PC-3 (cell line): ENCODE measurements at regions not wholly inside any gene's neighbourhood (a gene's known extent, or its start where the extent isn't known, plus 50 kb on each side); places are given as distances from the start of the nearest gene placed in this dataset.
"Not testable (repeated sequence)": the region's sequence is repeated elsewhere in the genome, so short reads cannot be mapped to it uniquely, and the experiment has no call there.

Experiments used
- ATAC-seq: fragments of 200-7000 bp; cut with Tn5 transposase; 2 replicates; pipeline ENCODE4 v1.9.1; 2020; ENCODE audit warnings: mild to moderate bottlenecking, moderate library complexity
- BruUV-seq: library from RNA; stranded (reverse); fragments of 400-500 nt; replicated peaks from 2 replicates; lab custom pipeline; 2021; lab: Mats Ljungman, UMichigan
- CTCF ChIA-PET: fragments of 300-600 bp; sonication (Branson Sonifier 250); formaldehyde crosslinking; loops from one replicate; lab custom pipeline; 2022; ENCODE audit warnings: antibody characterized with exemption; lab: Charles Lee
- POLR2A ChIA-PET: fragments of 300-600 bp; sonication (Branson Sonifier 250); formaldehyde crosslinking; loops from one replicate; lab custom pipeline; 2022; ENCODE audit warnings: antibody characterized with exemption; ENCODE audit not compliant: unreplicated experiment; lab: Charles Lee
- DNase-seq: peaks from one replicate; pipeline ENCODE4 v3.0.0-alpha.2; 2015
- H2AFZ ChIP-seq: fragments of 300-600 bp; sonication (generic); 2 replicates; pipeline ENCODE4 v1.6.0; 2016; ENCODE audit warnings: antibody characterized with exemption, low read length
- H3F3A ChIP-seq: fragments of 300-600 bp; sonication (generic); one replicate; pipeline ENCODE4 v1.6.0; 2017; ENCODE audit warnings: antibody characterized with exemption, low read length, control low read depth, mild to moderate bottlenecking; ENCODE audit not compliant: unreplicated experiment
- H3K27ac ChIP-seq: fragments of 300-600 bp; sonication (generic); 2 replicates; pipeline ENCODE4 v1.5.1; 2016; ENCODE audit warnings: mild to moderate bottlenecking, low read length
- H3K27me3 ChIP-seq: fragments of 300-600 bp; sonication (generic); 2 replicates; pipeline ENCODE4 v1.6.1; 2016; ENCODE audit warnings: low read length, mixed read lengths
- H3K36me3 ChIP-seq: fragments of 300-600 bp; sonication (generic); 2 replicates; pipeline ENCODE4 v1.6.1; 2016; ENCODE audit warnings: low read depth, mixed run types, low read length, mixed read lengths
- H3K4me1 ChIP-seq: fragments of 300-600 bp; sonication (generic); 2 replicates; pipeline ENCODE4 v1.5.1; 2016; ENCODE audit warnings: low read length; ENCODE audit not compliant: insufficient read depth
- H3K4me2 ChIP-seq: fragments of 300-600 bp; sonication (generic); 2 replicates; pipeline ENCODE4 v1.6.0; 2016; ENCODE audit warnings: low read length
- H3K4me3 ChIP-seq: fragments of 300-600 bp; sonication (generic); 2 replicates; pipeline ENCODE4 v1.5.1; 2016; ENCODE audit warnings: mild to moderate bottlenecking, low read length, mixed read lengths
- H3K79me2 ChIP-seq: fragments of 300-600 bp; sonication (generic); 2 replicates; pipeline ENCODE4 v1.6.1; 2017; ENCODE audit warnings: low read length, mixed read lengths
- H3K9ac ChIP-seq: fragments of 300-600 bp; sonication (generic); 2 replicates; pipeline ENCODE4 v1.6.0; 2016; ENCODE audit warnings: mild to moderate bottlenecking, low read length
- H3K9me2 ChIP-seq: fragments of 300-600 bp; sonication (generic); replicated peaks from 2 replicates; pipeline ENCODE4 v1.6.1; 2016; ENCODE audit warnings: mixed run types, low read length, mixed read lengths
- H3K9me3 ChIP-seq: fragments of 300-600 bp; sonication (generic); 2 replicates; pipeline ENCODE4 v1.6.1; 2016; ENCODE audit warnings: low read length, mixed read lengths
- H4K20me1 ChIP-seq: fragments of 300-600 bp; sonication (generic); 2 replicates; pipeline ENCODE4 v1.6.1; 2016; ENCODE audit warnings: low read length, mixed read lengths
- EZH2 ChIP-seq: fragments of 300-600 bp; sonication (generic); IDR thresholded peaks from one replicate; pipeline ENCODE4 v1.6.1; 2017; ENCODE audit warnings: antibody characterized with exemption, mild to moderate bottlenecking, low read length; ENCODE audit not compliant: unreplicated experiment
- EZH2phosphoT487 ChIP-seq: fragments of 300-600 bp; sonication (generic); IDR thresholded peaks from 2 replicates; pipeline ENCODE4 v1.6.1; 2018; ENCODE audit warnings: mild to moderate bottlenecking, antibody characterized with exemption, low read length, borderline replicate concordance
- intact Hi-C: fragments of 100-400 bp; cut with micrococcal nuclease; formaldehyde crosslinking; loops from 2 replicates; pipeline ENCODE4 v1.9.0; 2023
- TF ChIP-seq, protein P1 (sequence below): fragments of 300-600 bp; sonication (generic); conservative IDR thresholded peaks from 2 replicates; pipeline ENCODE4 v1.5.1; 2017; ENCODE audit warnings: antibody characterized with exemption, low read depth, mild to moderate bottlenecking, low read length

- H3K4me3 ChIP-seq: no peak overlapping the region
- peaks cover 44% of the 10 kb centered on the region for H3K27me3 ChIP-seq
- H3K4me2 ChIP-seq: no peak overlapping the region
- intact Hi-C loops: loop anchor here (10.0 kb wide), 1 partner anchor 911 kb away; no protein-coding TSS in a partner anchor
- H3K79me2 ChIP-seq: no peaks in the 10 kb centered on the region
- H3K9me3 ChIP-seq: no peaks in the 10 kb centered on the region
- no peaks in the 10 kb centered on the region for H3K36me3 ChIP-seq
- POLR2A ChIA-PET: no interaction called here
- H3K9ac ChIP-seq: no peak overlapping the region
- H4K20me1 ChIP-seq: no peaks in the 10 kb centered on the region
- H3K4me1 ChIP-seq: peaks cover 4% of the 10 kb centered on the region; the same call in 1 of the 2 replicates
- CTCF ChIA-PET: no interaction called here
- H3K27ac ChIP-seq: no peak overlapping the region
- no peak overlapping the region for H2AFZ ChIP-seq
- no peaks in the 10 kb centered on the region for H3F3A ChIP-seq
- ATAC-seq (no peak), DNase-seq (peak; percentile 28)
- no peaks in the 10 kb centered on the region for H3K9me2 ChIP-seq
- no TSS peak for BruUV-seq
- TF ChIP-seq, protein P1, sequence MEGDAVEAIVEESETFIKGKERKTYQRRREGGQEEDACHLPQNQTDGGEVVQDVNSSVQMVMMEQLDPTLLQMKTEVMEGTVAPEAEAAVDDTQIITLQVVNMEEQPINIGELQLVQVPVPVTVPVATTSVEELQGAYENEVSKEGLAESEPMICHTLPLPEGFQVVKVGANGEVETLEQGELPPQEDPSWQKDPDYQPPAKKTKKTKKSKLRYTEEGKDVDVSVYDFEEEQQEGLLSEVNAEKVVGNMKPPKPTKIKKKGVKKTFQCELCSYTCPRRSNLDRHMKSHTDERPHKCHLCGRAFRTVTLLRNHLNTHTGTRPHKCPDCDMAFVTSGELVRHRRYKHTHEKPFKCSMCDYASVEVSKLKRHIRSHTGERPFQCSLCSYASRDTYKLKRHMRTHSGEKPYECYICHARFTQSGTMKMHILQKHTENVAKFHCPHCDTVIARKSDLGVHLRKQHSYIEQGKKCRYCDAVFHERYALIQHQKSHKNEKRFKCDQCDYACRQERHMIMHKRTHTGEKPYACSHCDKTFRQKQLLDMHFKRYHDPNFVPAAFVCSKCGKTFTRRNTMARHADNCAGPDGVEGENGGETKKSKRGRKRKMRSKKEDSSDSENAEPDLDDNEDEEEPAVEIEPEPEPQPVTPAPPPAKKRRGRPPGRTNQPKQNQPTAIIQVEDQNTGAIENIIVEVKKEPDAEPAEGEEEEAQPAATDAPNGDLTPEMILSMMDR: no peak
Measured at GRCh38 chr2:104945866-104946265, 92.0 kb downstream of the POU3F3 start.

DNA sequence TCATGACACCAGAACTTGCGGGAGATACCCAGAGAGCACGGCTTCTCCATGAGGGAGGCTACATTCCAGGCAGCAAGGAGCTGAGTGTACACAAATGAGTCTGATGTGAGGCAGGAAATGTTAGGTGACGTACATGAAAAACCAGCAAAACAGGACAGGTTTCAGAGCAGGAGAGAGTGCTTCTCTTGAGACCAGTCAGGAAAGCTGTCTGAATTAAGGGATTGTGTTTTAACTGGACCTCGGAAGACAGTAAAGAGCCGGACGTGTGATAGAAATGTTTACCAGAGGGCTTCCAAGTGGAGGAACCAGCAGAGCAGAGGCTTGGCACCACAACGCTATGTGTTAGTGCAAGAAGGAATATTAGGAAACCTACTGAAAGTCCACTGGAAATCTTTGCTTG lies 90.4 kb upstream of the MRPS9 start:
- CTCF ChIA-PET, H4K20me1 ChIP-seq, BruUV-seq: not testable (repeated sequence)

DNA sequence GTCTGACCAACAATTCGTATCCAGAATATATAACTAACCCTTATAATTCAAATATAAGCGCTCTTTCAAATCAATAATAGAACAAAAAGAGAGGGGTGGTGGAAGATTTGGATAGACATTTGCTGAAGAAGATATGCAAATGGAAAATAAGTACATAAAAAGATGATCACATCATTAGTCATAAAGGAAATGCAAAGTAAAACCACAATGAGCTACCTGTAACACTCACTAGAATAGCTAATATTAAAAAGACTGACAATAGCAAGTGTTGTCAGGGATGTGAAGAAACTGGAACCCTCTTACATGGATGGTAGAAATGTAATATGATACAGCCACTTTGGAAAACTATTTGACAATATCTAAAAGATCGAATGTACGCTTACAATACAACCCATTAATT lies 84.9 kb upstream of the MRPS9 start:
- ATAC-seq (peak; percentile 35; the same call in 1 of the 2 replicates), DNase-seq (peak; percentile 53)
- Histone ChIP-seq H3K4me2 (no peak overlapping the region), H2AFZ (no peak overlapping the region), H3K36me3 (no peaks in the 10 kb centered on the region), H3F3A (no peaks in the 10 kb centered on the region), H3K27ac (no peak overlapping the region), H3K79me2 (no peaks in the 10 kb centered on the region), H3K27me3 (peaks cover 24% of the 10 kb centered on the region), H3K4me1 (peaks cover 3% of the 10 kb centered on the region; the same call in 1 of the 2 replicates), H3K9ac (no peak overlapping the region), H3K9me3 (no peaks in the 10 kb centered on the region), H3K4me3 (no peak overlapping the region), H3K9me2 (no peaks in the 10 kb centered on the region), H4K20me1 (no peaks in the 10 kb centered on the region)
- BruUV-seq: no TSS peak
- ChIA-PET POLR2A (no interaction called here), CTCF (no interaction called here)
- TF ChIP-seq EZH2phosphoT487: no peak
- TF ChIP-seq EZH2: no peak
- TF ChIP-seq, protein P1: no peak
- intact Hi-C loops: no loop called here

More for the DNA sequence above, 90.4 kb upstream of the MRPS9 start:
- Histone ChIP-seq H3K27me3 (peaks cover 34% of the 10 kb centered on the region), H3K4me2 (peak overlapping the region; percentile 80), H3K4me3 (peak overlapping the region; percentile 50), H2AFZ (peak overlapping the region; percentile 71)
- H3K27ac ChIP-seq, H3K9me3 ChIP-seq, H3K9ac ChIP-seq, H3K36me3 ChIP-seq, H3K4me1 ChIP-seq, POLR2A ChIA-PET, H3K79me2 ChIP-seq, H3K9me2 ChIP-seq, H3F3A ChIP-seq: not testable (repeated sequence)
- peak; percentile 75 for ATAC-seq
- peak; percentile 78 for DNase-seq
- intact Hi-C loops: loop anchor here (10.0 kb wide), 1 partner anchor 913 kb away; no protein-coding TSS in a partner anchor
